Hematopoietic multipotent progenitor cell treated with erythropoietin and hydrocortisone succinate and interleukin-3 and kit ligand, for 15 days (in vitro differentiated cells): ENCODE measurements at regions not wholly inside any gene's neighbourhood (a gene's known extent, or its start where the extent isn't known, plus 50 kb on each side); places are given as distances from the start of the nearest gene placed in this dataset.
"Not testable (repeated sequence)": the region's sequence is repeated elsewhere in the genome, so short reads cannot be mapped to it uniquely, and the experiment has no call there.

Source experiments
- DNase-seq: peaks from one replicate; pipeline ENCODE4 v3.0.0-alpha.2; 2015; ENCODE audit warnings: low spot score

- DNase-seq: no peak
These were observed 165.3 kb upstream of the SLC27A6 start for GRCh38 chr5:128799945-128800344.

DNA sequence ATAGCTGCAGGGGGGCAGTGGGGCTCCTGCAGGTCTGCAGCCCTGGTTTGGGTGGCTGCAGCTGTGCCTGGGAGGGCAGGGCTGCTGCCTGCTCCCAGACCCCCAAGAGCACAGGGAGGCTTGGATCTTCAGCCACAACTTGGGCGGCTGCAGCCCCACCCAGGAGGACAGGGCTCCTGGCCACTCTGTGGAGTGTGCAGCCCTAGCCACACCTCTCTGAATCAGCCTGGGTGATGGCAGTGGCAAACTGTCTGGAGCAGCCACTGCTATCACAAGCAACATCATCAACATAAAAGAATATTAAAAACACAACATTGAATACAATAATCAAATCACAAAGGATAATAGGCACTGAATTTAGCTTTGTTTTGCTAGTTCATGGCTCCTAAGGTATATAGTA, 164.9 kb upstream of the SLC27A6 start:
- DNase-seq: no peak

DNA sequence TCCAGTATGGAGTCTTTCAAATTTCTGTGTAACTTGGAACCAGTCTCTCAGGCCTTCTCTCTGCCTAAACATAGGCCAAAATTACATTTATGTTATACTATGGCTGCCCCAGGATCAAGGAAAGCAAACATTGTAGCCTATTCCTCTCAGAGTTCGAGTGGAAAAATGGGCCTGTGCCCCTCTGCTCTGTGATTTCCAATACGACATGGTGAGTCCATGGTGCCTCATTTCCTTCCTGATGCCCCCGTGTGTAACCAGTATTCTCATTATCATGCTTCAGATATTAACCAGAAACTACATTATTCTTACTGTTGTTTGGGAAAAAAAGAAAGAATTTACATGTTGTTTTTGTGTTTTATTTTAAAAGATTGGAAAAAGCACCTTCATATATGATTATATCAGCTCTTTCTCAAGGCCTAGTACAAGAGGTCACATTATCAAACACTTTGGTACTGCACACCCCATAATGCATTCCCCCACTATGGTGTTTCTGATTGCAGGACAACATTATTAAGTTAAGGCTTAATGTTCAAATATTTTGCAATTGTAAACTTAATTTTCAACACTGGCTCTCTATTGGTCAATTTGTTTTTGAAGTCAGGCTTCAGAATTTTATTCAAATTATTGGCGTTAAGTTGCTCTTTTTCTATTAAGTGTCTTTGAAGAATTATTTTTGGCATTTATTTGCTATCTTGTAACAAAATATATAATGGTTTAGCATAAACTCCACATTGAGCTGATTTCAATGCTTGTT, 151.8 kb upstream of the SLC27A6 start:
- no peak for DNase-seq

DNA sequence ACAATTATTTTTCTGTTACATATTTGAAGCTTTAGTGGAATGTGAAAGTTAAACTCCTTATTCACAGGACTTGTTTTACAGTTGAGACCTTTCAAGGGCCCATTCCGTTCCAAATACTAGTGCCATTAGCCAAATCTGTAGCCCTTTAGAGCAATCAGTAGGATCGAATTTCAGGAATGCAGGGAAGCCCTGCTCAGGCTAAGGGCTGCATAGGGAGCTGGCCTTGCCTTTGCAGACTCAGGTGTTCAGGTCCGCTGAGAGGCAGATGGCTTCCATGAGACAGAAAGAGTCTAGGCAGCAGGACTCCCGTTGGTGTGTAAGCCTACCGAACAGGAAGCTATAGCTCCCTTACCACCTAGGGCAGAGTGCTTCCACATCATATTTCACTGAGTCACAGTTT, 150.1 kb upstream of the SLC27A6 start:
- no peak for DNase-seq

DNA sequence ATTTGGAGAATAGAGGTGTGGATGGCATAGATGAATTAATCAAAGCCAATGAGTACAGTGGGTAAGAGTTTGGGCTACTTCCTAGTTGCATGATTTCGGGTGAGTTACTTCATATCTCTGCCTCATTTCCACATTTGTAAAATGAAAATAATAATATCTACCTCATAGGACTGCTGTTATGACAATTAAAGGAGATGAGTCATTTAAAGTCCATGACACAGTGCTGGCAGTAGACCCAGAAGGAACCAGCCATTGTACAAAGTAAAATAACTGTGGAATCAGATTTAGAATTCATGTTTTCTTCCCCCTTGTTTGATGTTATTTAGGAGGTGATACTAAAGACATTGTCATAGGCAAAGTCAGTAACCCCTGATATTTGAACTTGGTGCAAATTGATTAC, 139.5 kb upstream of the SLC27A6 start:
- DNase-seq: no peak

DNA sequence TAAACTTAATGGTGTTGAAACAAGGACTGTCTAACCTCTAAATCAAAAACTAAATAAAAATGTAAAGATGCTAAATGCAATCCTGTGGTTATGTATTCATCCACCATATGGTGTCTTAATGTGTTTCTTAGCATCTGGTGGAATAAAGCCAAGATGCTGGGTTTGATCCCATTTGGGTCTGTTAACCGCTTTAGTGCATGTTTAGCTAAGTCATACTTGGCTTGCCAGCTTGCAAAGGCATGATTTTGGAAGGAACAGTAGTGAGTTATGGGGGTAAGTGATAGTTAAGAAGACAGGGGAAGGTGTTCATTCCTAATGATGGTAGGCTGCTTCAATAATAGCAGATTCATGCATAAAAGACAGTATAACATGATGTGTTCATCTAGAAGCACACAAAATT, 139.0 kb upstream of the SLC27A6 start:
- DNase-seq: no peak

DNA sequence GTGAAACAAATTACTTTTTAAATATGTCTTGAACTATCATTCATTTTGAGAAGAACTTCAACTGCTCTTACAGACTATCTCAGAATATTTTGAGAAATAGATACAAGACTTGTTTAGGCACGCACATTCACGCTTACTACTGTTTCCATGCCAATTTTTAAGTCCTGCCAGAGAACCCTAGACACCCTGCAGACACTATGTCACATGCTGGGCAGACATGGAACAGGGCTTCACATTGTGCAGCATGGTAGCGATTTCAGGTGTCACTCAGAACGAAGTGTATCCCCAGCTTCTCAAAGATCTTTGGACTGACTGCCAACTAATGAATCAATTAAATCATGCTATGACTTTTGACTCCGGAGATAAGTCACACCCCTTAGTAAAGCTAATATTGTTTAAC, 128.7 kb upstream of the SLC27A6 start:
- no peak for DNase-seq

GRCh38 chr5:128838623-128839022, 126.7 kb upstream of the SLC27A6 start:
- no peak for DNase-seq

GRCh38 chr5:128842241-128842640, 123.0 kb upstream of the SLC27A6 start:
- no peak for DNase-seq

DNA sequence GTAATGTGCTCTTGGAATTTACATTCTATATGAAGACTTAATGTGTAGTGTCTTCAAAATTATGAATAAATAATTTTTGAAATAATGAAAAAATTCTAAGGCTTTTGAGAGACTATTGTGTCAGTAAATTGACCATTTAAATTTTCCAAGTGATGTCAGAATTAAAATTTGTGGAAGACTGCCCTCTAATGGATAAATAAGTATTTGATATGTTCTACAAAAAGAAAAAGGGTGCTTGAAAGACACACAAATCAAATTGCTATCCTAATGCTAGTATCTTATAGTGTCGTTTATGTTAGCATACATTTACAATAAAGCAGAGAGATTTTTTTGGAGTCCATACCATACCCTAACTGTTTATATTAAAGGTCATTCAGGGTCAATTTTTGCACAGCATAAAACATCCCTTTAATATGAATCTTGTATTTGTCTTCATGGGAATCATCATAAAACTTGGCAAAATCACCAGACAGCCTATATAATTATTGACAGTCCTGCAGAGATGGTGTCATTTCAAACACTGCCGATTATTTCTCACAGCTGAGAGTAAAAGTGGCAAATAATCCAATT, 120.8 kb upstream of the SLC27A6 start:
- no peak for DNase-seq

DNA sequence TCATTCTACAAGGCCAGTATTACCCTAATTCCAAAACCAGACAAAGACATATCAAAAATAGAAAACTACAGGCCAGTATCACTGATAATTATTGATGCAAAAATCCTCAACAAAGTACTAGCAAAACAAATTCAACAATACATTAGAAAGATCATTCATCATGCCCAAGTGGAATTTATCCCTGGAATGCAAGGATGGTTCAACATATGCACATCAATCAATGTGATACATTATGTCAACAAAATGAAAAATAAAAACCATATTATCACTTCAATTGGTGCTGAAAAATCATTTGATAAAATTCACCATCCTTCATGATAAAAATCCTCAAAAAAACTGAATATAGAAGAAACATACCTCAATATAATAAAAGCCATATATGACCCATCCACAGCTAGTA, 115.2 kb upstream of the SLC27A6 start:
- DNase-seq: no peak

- DNase-seq: no peak
These were observed 110.4 kb upstream of the SLC27A6 start for GRCh38 chr5:128854931-128855330.

- DNase-seq: no peak
These were observed 108.1 kb upstream of the SLC27A6 start for GRCh38 chr5:128857076-128857677.

DNA sequence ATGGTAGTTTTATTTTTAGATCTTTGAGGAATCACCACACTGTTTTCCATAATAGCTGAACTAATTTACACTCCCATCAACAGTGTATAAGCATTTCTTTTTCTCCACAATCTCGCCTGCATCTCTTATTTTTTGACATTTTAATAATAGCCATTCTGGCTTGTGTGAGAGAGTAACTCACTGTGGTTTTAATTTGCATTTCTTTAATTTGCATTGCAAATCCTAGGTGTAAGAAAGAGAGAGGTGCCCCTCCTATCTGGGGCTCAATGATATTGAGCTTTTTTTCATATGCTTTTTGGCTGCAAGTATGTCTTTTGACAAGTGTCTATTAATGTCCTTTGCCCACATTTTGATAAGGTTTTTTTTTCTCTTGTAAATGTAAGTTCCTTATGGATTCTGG, 106.3 kb upstream of the SLC27A6 start:
- no peak for DNase-seq

GRCh38 chr5:128861155-128861554, 104.1 kb upstream of the SLC27A6 start:
- DNase-seq: not testable (repeated sequence)

DNA sequence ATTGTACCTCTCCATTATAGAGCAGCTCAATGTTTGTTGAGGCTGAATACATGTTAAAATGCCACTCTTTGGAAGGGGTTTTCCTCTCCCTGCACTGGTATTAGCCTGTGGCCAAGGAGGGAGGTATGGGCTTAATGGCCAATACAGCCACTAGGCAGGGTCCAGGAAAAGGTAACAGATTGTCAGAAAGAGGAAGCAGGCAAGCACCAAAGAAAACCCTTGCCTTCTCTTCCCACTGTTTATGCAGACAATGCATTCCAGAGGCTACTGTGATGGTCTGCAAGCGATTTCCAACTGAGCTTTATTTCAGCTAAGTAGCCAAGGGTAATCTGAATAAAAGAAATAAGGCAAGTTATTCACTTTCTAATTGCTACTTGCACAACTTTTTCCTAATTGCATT, 95.3 kb upstream of the SLC27A6 start:
- no peak for DNase-seq

DNA sequence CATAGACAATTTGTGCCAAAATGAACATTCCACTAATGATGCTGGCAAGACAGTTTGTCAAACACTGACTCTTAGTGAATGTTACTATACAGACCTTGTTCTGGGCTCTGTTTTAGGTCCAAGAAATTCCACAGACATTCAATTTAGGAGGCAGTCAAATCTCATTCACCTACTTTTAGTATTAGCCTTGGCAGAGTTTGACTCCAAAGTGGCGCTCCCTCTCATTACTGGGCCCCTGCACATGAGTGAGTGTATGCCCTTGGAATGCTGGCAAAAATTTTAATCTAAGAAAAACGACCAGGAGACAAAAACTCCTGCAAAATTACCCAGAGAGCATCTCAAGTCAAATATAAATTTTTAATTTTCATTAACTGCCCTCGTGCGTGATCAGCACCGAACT, 94.9 kb upstream of the SLC27A6 start:
- DNase-seq: no peak

DNA sequence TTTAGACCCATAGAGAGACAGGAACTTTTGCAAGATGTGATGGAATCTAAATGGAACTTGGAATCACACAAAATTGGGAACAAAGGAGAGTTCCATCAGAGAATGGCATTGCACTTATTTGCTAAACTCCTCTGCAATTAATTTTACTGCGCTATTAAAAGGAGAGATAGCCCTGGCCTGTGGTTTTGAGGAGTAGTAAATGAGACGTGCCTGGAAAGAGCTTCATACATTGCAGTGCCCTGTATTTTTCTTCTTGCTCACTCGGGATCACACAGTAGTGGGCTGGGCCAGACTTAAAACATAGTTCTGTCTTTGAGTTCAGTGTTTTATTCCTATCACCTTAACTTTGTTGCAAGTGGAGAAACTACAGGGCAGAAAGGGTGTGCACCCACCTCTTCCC, 94.4 kb upstream of the SLC27A6 start:
- no peak for DNase-seq

GRCh38 chr5:128876569-128877382, 88.5 kb upstream of the SLC27A6 start:
- no peak for DNase-seq

DNA sequence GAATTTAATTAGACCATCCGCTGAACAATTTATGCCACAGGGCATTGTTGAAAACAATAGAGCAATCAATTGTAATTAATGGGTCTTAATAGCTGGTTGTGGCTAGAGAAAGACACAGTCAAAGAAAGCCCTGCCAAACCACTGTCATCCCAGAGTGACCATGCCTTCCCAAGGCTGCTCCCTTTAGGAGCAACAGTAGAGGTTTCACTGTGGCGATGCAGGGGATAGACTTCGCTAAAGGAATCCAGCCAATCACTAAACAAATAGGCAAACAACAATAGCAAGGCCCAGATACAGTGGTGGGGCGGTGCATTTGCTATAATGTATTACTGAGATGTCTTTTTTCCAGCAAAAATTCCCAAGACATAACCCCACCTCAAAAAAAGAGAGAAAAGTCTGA, 87.8 kb upstream of the SLC27A6 start:
- DNase-seq: no peak

DNA sequence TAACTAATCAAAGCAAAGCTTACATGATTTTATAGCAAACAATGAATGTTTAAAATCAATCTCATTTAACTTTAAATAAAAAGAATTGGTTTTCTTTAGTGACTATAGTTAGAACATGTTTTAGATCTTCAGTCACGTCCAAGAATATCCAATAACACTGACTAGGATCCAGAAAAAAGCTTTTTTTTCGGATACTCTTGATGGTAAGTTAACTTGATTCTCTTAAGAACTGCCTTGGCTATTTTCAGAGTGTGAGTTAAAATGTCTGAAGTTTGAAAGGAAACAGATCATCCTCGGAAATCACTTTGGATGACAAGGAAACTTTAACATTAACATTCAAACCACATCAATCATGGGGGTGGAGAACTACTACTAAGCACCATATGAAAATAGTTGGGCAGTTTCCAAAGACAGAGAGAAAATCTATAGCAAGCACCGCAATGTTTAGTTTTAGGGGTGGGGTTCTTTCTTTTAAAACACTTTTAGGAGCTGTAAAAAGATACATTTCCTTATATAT, 83.7 kb upstream of the SLC27A6 start:
- DNase-seq: no peak

DNA sequence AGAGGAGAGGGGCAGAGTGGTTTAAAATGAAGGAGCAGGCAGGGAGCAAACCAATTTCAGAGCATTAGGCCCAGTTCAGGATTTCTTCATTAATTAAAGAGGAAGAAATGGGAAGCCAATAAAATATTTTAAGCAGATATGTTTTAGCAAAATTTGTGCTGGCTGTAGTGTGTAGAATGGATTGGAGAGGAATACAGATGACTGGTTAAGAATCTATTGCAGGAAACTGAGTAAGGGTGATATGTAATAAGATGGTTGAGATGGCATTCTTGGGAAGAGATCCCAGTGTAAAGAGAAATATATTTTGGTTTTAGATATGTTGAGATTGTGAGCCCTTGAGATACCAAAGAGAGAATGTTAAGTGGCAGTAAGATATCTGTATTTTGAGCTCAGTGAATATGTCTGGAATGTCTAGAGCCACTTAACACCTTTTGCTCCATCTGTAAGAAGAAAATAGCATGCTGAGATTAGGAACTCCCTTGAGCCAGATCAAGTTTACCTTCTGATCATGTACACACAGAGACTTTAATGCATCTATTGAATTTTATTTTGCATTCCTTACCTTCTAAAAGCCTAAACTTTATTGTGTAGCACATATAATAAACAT, 79.5 kb upstream of the SLC27A6 start:
- DNase-seq: no peak
